NCI-H524 (cell line): ENCODE measurements at regions not wholly inside any gene's neighbourhood (a gene's known extent, or its start where the extent isn't known, plus 50 kb on each side); places are given as distances from the start of the nearest gene placed in this dataset.
A peak's percentile ranks its signal among the peaks of the same experiment; 100 is the strongest.

ENCODE experiments used
- DNase-seq, 2 experiments: peaks; one replicate each; lab custom pipeline; 2025; lab: John Stamatoyannopoulos, UW

DNA sequence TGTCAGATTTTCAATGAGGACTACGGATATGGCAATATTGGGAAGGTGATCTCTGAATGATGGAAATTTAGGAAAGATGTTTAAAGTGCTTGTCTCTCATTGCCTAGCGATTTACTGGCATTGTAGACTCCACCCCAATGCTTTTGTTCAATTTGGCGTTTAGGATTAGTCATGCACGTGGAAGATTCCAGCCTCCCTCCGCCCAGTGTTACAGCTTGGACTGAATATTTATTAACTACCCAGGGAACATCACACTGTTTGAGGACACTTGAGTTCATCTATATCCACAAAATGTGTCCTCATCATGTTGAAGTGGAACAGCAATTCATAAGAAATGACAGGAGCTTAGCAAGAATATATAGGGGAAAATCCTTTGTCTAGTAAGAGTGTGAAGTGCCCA lies 738.8 kb upstream of the RBFOX1 start:
- DNase-seq, result no peak

- DNase-seq, result no peak
Observed at GRCh38 chr16:6576606-6577005, 756.0 kb upstream of the RBFOX1 start.

DNA sequence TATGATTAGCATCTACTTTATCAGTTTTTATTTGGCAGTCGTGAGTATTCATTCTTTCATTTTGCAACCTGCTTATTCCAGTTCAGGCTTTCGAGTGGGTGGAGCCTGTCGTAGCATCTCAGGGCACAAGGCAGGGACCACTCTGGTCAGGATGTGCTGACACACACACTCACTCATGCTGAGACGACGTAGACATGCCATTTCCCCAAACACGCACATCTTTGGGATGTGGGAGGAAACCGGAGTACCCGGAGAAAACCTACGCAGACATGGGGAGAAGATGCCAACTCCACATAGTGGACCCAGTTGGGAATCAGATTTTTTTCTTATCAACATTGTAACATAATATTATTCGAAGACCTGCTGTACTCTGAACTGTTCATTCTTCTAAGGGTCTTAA lies 756.5 kb upstream of the RBFOX1 start:
- DNase-seq, result no peak

GRCh38 chr16:6574146-6574545 lies 758.5 kb upstream of the RBFOX1 start:
- no peak for DNase-seq

DNA sequence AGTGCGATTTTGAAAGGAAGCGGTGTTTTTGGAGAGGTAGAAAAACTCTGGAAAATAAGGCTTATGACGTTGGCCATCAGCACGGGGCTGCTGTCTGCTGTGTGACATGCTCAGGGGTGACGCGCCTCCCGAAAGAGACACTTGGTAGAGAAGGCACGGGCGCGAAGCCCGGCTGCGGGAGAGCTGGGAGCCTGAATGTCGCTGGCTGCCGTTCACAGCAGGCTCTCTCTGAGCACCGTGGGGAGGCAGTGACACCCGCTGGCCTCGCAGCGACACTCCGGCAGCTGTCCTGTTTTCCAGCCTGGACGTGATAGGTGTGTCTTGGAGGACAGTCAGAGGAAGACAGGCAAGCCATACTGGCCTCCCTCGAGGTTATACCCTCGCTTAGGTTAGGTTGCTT lies 759.1 kb upstream of the RBFOX1 start:
- peak in 1 of 2 experiments; percentile 1 for DNase-seq

- no peak for DNase-seq
Observed at GRCh38 chr16:6571044-6571443, 761.6 kb upstream of the RBFOX1 start.

GRCh38 chr16:6570530-6570929 lies 762.1 kb upstream of the RBFOX1 start:
- no peak for DNase-seq

- DNase-seq, result no peak
Observed at GRCh38 chr16:6562986-6563385, 769.7 kb upstream of the RBFOX1 start.

DNA sequence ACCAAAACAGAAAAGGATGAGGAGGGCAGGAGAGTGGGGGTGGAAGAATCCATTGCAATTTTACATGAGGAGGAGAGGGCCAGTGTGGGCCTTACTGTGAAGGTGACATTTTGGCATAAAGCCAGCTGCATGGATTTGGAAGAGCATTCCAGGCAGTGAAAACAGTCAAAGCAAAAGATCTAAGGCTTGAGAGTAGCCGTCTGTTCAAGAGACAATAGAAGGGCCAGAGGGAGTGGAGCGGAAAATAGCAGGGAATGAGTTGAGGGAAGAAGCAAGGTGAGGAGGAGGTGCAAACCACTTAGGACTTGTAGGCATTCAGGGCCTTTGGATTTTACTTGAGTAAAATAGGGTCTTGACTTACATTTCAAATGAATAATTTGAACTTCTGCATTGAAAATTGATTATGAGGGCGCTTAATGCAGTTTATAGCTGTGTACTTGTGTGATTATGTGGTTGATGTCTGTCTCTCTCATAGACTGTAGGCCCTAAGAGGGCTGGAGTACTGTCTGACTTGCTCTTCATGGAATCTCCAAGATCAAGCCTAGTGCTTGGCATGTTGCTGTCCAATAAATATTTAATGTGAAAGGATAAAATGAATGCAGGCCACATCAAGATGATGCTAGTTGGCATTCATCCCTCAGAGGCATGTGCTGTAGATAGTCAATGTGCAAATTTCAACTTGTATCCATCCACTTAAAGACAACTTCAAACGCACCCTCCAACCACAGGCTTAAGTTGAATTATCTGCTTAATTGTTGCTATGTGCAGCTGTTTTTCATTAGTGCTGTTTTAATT lies 772.1 kb upstream of the RBFOX1 start:
- DNase-seq, result no peak

GRCh38 chr16:6558661-6559060 lies 774.0 kb upstream of the RBFOX1 start:
- no peak for DNase-seq

GRCh38 chr16:6558126-6558525 lies 774.5 kb upstream of the RBFOX1 start:
- DNase-seq, result no peak

DNA sequence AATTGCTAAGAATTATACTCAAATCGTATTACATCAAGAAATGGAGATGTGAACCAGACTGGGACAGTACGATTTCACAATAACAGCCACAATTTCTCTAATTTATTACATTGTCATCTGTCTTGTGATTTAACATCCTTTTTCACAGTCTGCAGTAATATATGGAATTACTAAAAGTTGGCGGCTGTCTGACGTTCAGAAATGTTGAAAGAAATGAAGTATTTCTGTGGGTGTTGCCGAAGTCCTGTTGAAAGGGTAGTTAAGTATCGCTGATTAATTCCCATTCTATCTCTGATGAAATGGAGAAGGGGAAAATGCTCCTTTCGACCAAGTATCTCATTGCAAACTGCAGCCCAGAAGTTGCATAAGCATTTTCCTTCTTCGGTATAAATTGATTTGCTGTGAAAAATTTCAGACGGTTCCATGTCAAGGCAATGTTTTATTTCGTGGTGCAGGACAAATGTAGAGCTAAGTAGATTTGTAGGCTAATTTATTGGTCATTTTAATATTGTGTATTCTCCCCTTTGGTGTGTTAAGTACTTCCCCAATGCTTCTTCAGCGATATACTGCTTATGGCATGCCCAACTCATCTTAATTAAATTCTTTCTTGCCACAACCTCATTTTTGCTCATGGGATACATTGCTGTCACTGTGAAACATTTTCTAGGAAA lies 775.2 kb upstream of the RBFOX1 start:
- DNase-seq, result no peak

DNA sequence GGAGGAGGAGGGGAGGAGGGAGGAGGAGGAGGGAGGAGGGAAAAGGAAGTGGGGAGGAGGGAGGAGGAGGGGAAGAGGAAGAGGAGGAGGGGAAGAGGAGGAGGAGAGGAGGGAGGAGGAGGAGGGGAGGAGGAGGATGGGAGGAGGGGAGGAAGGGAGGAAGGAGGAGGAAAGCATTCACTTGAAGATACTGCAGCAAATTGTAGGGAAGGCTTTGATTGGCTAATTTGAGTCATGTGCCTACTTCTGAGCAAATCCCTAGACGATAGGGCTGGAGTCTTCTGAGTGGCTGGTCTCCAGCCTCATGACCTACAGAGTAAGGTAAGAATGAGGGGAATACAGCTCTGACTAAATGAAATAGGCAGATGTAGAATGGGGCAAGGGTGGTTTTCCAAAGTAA lies 783.2 kb upstream of the RBFOX1 start:
- no peak for DNase-seq

DNA sequence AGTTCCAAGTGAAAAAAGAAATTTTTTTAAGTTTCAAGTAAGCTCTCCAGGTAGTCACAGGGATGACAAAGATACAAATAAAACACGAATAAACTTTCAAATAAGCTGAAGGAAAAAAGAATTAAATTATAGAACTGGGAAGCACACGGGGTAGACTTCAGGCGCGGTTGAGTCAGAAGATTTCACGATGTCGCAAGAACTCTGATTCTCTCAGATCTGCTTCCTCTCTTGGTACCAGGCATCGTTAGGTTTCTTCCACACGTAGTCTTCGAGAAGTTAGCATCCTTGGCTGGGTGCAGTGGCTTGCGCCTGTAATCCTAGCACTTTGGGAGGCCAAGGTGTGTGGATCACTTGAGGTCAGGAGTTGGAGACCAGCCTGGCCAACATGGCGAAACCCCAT lies 784.1 kb upstream of the RBFOX1 start:
- no peak for DNase-seq

- DNase-seq, result no peak
Observed at GRCh38 chr16:6547131-6547530, 785.5 kb upstream of the RBFOX1 start.

GRCh38 chr16:6545329-6545728 lies 787.3 kb upstream of the RBFOX1 start:
- DNase-seq, result no peak

GRCh38 chr16:6541267-6541666 lies 791.4 kb upstream of the RBFOX1 start:
- no peak for DNase-seq

GRCh38 chr16:6536411-6536810 lies 796.2 kb upstream of the RBFOX1 start:
- no peak for DNase-seq

GRCh38 chr16:6531067-6531466 lies 801.6 kb upstream of the RBFOX1 start:
- no peak for DNase-seq

GRCh38 chr16:6528217-6528616 lies 804.4 kb upstream of the RBFOX1 start:
- no peak for DNase-seq

GRCh38 chr16:6527646-6528045 lies 805.0 kb upstream of the RBFOX1 start:
- no peak for DNase-seq

- DNase-seq, result no peak
Observed at GRCh38 chr16:6524501-6524900, 808.1 kb upstream of the RBFOX1 start.

GRCh38 chr16:6517020-6517720 lies 815.5 kb upstream of the RBFOX1 start:
- no peak for DNase-seq
